HepG2 (cell line): ENCODE measurements at regions not wholly inside any gene's neighbourhood (a gene's known extent, or its start where the extent isn't known, plus 50 kb on each side); places are given as distances from the start of the nearest gene placed in this dataset.

Source experiments
- ATAC-seq: fragments of 200-7000 bp; cut with Tn5 transposase; 3 replicates; pipeline ENCODE4 v1.9.1; 2020; ENCODE audit warnings: mild to moderate bottlenecking, moderate library complexity
- BruUV-seq: library from RNA; stranded (reverse); fragments of 400-500 nt; replicated peaks from 2 replicates; lab custom pipeline; 2021; lab: Mats Ljungman, UMichigan
- CTCF ChIA-PET: fragments of 300-600 bp; formaldehyde crosslinking; extraction: SDS; loops from one replicate; lab custom pipeline; 2021; ENCODE audit warnings: low total read pairs, inconsistent platforms, low intra/inter-chr PET ratio; lab: Yijun Ruan, JAX
- POLR2A ChIA-PET: fragments of 350-600 bp; sonication (Branson Sonifier 250); formaldehyde crosslinking; loops from one replicate; lab custom pipeline; 2020; ENCODE audit warnings: antibody characterized with exemption, inconsistent platforms; lab: Yijun Ruan, JAX
- DNase-seq: peaks from one replicate; pipeline ENCODE4 v3.0.0-alpha.2; 2015; ENCODE audit warnings: low spot score
- FAIRE-seq: peaks from 3 replicates; lab custom pipeline; 2011; peaks lifted over from hg19 to GRCh38; lab: Jason Lieb, UNC
- H2AFZ ChIP-seq: one replicate; pipeline ENCODE4 v1.6.1; 2011; ENCODE audit warnings: low read length, inconsistent platforms
- H3K27ac ChIP-seq: fragments of 300-600 bp; 3 replicates; pipeline ENCODE4 v1.8.0; 2011; ENCODE audit warnings: mixed run types, mild to moderate bottlenecking, mixed read lengths, low read length, inconsistent platforms; ENCODE audit not compliant: insufficient read depth; ENCODE audit errors: extremely low read length
- H3K27me3 ChIP-seq, 2 experiments: fragments of 200-600 bp in 1 of 2; 2 replicates in 1 of 2; 3 replicates in 1 of 2; pipeline versions ENCODE4 v1.6.0 to v1.8.0; 2011; ENCODE audit warnings: low read length in 2 of 2, mild to moderate bottlenecking in 2 of 2, moderate library complexity in 2 of 2, inconsistent platforms in 1 of 2; ENCODE audit not compliant: insufficient read depth in 2 of 2, control insufficient read depth in 1 of 2
- H3K36me3 ChIP-seq, 2 experiments: fragments of 200-600 bp in 1 of 2; replicated peaks in 1 of 2; 2 replicates in 1 of 2; 3 replicates in 1 of 2; pipeline versions ENCODE4 v1.5.1 to v1.8.0; 2011; ENCODE audit warnings: low read length in 2 of 2, inconsistent platforms in 1 of 2; ENCODE audit not compliant: insufficient read depth in 2 of 2, control insufficient read depth in 1 of 2
- H3K4me1 ChIP-seq: 2 replicates; pipeline ENCODE4 v1.5.1; 2012; ENCODE audit warnings: low read length, inconsistent platforms; ENCODE audit not compliant: insufficient read depth
- H3K4me2 ChIP-seq: 2 replicates; pipeline ENCODE4 v1.6.0; 2011; ENCODE audit warnings: low read depth, low read length, inconsistent platforms
- H3K4me3 ChIP-seq, 3 experiments: fragments of 200-600 bp in 1 of 3; sonication (generic), shearing (Covaris generic) in 1 of 3; replicated peaks in 1 of 3; 2 replicates each; pipeline ENCODE4 v1.5.1; 2011 to 2016; ENCODE audit warnings: low read length in 3 of 3, inconsistent platforms in 2 of 3, low read depth in 2 of 3, mild to moderate bottlenecking in 2 of 3, control low read depth in 1 of 3, mixed read lengths in 1 of 3; ENCODE audit not compliant: insufficient read depth in 1 of 3
- H3K79me2 ChIP-seq: one replicate; pipeline ENCODE4 v1.6.1; 2011; ENCODE audit warnings: low read length, inconsistent platforms; ENCODE audit not compliant: insufficient read depth
- H3K9ac ChIP-seq: 2 replicates; pipeline ENCODE4 v1.6.0; 2011; ENCODE audit warnings: mild to moderate bottlenecking, low read depth, low read length, inconsistent platforms; ENCODE audit not compliant: insufficient read depth
- H3K9me3 ChIP-seq: 2 replicates; pipeline ENCODE4 v1.5.1; 2012; ENCODE audit warnings: mild to moderate bottlenecking, low read length
- H4K20me1 ChIP-seq: 2 replicates; pipeline ENCODE4 v1.6.0; 2011; ENCODE audit warnings: inconsistent platforms, mild to moderate bottlenecking, low read length, moderate library complexity; ENCODE audit not compliant: insufficient read depth
- ARNTL ChIP-seq: sonication (generic); formaldehyde crosslinking; IDR thresholded peaks from 2 replicates; pipeline ENCODE4 v1.4.0; 2020; ENCODE audit warnings: mild to moderate bottlenecking, missing genetic modification reagents
- MBNL3 ChIP-seq: fragments of 250-450 bp; sonication (Bioruptor Pico); conservative IDR thresholded peaks from 2 replicates; pipeline ENCODE4 v1.8.0; 2022; ENCODE audit warnings: mild to moderate bottlenecking, inconsistent platforms
- NCOA1 ChIP-seq: sonication (generic); formaldehyde crosslinking; IDR thresholded peaks from 2 replicates; pipeline ENCODE4 v1.9.0; 2021; ENCODE audit warnings: missing genetic modification reagents
- RNF2 ChIP-seq: fragments of 450-650 bp; conservative IDR thresholded peaks from 2 replicates; pipeline ENCODE4 v1.6.1; 2016; ENCODE audit warnings: low read depth
- ZNF75D ChIP-seq: sonication (generic); formaldehyde crosslinking; IDR thresholded peaks from 2 replicates; pipeline ENCODE4 v1.8.1; 2023; ENCODE audit warnings: missing genetic modification reagents, mild to moderate bottlenecking, borderline replicate concordance
- WGBS: methylation state at CpG from one replicate; pipeline ENCODE4 v1.1.6; 2017; ENCODE audit warnings: low lambda C conversion rate; 5-methylcytosine and 5-hydroxymethylcytosine counted together
- in situ Hi-C: cut with HindIII; loops from 2 replicates; pipeline ENCODE4 v1.10.0; 2017; ENCODE audit warnings: low pct_unique_long_range_greater_than_20kb; ENCODE audit not compliant: extremely low pct_ligation_motif_present
- intact Hi-C: fragments of 100-400 bp; cut with micrococcal nuclease; formaldehyde crosslinking; loops from one replicate; pipeline ENCODE4 v1.10.0; 2022; ENCODE audit not compliant: unreplicated experiment
- TF ChIP-seq, protein P1 (sequence below): sonication (generic); formaldehyde crosslinking; IDR thresholded peaks from 2 replicates; pipeline ENCODE4 v1.5.0; 2020; ENCODE audit warnings: mild to moderate bottlenecking, missing genetic modification reagents, borderline replicate concordance
- TF ChIP-seq, protein P2 (sequence below): sonication (generic); formaldehyde crosslinking; IDR thresholded peaks from 2 replicates; pipeline ENCODE4 v1.4.0; 2020; ENCODE audit warnings: missing genetic modification reagents
- TF ChIP-seq, protein P3 (sequence below): sonication (generic); formaldehyde crosslinking; IDR thresholded peaks from 2 replicates; pipeline ENCODE4 v1.8.0; 2023; ENCODE audit warnings: mild to moderate bottlenecking, missing genetic modification reagents
- TF ChIP-seq, protein P4 (sequence below): sonication (generic); formaldehyde crosslinking; IDR thresholded peaks from 2 replicates; pipeline ENCODE4 v1.4.0; 2020; ENCODE audit warnings: mild to moderate bottlenecking, missing genetic modification reagents
- TF ChIP-seq, protein P5 (sequence below): sonication (generic); formaldehyde crosslinking; IDR thresholded peaks from 2 replicates; pipeline ENCODE4 v1.8.0; 2022; ENCODE audit warnings: mild to moderate bottlenecking, missing genetic modification reagents, moderate library complexity

DNA sequence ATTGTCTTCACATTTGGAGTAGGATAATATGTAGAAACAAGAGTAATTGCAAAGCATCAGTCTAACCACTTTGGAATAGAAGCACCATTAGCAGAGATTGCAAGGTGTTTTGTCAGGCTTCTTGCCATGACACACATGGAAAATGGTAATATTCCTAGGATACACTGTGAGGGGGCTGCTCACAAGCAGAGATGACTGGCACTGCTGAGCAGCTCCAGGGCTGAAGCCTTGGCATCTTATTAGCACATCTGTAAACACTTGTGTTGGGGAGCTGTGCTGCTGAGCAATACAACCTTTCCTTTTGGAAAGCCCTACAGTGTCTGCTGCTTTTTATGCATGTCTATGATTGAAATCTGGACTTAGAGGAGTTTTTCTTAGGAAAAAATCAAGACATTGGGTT, 602.2 kb downstream of the XIRP2 start (continued):
- TF ChIP-seq, protein P1, sequence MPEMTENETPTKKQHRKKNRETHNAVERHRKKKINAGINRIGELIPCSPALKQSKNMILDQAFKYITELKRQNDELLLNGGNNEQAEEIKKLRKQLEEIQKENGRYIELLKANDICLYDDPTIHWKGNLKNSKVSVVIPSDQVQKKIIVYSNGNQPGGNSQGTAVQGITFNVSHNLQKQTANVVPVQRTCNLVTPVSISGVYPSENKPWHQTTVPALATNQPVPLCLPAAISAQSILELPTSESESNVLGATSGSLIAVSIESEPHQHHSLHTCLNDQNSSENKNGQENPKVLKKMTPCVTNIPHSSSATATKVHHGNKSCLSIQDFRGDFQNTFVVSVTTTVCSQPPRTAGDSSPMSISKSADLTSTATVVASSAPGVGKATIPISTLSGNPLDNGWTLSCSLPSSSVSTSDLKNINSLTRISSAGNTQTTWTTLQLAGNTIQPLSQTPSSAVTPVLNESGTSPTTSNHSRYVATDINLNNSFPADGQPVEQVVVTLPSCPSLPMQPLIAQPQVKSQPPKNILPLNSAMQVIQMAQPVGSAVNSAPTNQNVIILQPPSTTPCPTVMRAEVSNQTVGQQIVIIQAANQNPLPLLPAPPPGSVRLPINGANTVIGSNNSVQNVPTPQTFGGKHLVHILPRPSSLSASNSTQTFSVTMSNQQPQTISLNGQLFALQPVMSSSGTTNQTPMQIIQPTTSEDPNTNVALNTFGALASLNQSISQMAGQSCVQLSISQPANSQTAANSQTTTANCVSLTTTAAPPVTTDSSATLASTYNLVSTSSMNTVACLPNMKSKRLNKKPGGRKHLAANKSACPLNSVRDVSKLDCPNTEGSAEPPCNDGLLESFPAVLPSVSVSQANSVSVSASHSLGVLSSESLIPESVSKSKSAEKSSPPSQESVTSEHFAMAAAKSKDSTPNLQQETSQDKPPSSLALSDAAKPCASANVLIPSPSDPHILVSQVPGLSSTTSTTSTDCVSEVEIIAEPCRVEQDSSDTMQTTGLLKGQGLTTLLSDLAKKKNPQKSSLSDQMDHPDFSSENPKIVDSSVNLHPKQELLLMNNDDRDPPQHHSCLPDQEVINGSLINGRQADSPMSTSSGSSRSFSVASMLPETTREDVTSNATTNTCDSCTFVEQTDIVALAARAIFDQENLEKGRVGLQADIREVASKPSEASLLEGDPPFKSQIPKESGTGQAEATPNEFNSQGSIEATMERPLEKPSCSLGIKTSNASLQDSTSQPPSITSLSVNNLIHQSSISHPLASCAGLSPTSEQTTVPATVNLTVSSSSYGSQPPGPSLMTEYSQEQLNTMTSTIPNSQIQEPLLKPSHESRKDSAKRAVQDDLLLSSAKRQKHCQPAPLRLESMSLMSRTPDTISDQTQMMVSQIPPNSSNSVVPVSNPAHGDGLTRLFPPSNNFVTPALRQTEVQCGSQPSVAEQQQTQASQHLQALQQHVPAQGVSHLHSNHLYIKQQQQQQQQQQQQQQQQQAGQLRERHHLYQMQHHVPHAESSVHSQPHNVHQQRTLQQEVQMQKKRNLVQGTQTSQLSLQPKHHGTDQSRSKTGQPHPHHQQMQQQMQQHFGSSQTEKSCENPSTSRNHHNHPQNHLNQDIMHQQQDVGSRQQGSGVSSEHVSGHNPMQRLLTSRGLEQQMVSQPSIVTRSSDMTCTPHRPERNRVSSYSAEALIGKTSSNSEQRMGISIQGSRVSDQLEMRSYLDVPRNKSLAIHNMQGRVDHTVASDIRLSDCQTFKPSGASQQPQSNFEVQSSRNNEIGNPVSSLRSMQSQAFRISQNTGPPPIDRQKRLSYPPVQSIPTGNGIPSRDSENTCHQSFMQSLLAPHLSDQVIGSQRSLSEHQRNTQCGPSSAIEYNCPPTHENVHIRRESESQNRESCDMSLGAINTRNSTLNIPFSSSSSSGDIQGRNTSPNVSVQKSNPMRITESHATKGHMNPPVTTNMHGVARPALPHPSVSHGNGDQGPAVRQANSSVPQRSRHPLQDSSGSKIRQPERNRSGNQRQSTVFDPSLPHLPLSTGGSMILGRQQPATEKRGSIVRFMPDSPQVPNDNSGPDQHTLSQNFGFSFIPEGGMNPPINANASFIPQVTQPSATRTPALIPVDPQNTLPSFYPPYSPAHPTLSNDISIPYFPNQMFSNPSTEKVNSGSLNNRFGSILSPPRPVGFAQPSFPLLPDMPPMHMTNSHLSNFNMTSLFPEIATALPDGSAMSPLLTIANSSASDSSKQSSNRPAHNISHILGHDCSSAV: no peak
- TF ChIP-seq MBNL3 (CRISPR knock-in tag): no peak

DNA sequence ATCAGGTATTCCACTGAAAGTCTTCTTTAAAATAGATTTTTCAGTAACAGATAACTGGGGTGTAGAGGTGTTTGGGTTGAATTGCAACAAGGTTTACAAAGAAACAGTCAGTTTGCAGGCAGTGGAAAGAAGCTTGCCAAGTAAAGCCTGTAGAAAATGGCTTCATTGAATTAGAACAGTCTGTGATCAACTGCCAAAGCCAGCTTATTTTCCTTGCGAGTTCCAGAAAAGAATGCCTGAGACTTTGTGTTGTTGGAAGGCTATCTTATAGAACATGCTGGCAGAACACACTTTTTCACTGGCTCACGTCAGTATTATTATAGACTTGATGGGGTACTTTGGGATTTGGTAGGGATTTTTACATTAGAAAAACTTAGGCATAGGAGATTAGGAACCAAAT, 601.0 kb downstream of the XIRP2 start:
- BruUV-seq: no TSS peak
- 28% methylated on average over 2 of the region's 2 CpGs for WGBS
- FAIRE-seq: no peak
- TF ChIP-seq RNF2 (no peak), ARNTL (CRISPR knock-in tag) (no peak), ZNF75D (CRISPR knock-in tag) (no peak), NCOA1 (no peak)
- TF ChIP-seq, protein P2, sequence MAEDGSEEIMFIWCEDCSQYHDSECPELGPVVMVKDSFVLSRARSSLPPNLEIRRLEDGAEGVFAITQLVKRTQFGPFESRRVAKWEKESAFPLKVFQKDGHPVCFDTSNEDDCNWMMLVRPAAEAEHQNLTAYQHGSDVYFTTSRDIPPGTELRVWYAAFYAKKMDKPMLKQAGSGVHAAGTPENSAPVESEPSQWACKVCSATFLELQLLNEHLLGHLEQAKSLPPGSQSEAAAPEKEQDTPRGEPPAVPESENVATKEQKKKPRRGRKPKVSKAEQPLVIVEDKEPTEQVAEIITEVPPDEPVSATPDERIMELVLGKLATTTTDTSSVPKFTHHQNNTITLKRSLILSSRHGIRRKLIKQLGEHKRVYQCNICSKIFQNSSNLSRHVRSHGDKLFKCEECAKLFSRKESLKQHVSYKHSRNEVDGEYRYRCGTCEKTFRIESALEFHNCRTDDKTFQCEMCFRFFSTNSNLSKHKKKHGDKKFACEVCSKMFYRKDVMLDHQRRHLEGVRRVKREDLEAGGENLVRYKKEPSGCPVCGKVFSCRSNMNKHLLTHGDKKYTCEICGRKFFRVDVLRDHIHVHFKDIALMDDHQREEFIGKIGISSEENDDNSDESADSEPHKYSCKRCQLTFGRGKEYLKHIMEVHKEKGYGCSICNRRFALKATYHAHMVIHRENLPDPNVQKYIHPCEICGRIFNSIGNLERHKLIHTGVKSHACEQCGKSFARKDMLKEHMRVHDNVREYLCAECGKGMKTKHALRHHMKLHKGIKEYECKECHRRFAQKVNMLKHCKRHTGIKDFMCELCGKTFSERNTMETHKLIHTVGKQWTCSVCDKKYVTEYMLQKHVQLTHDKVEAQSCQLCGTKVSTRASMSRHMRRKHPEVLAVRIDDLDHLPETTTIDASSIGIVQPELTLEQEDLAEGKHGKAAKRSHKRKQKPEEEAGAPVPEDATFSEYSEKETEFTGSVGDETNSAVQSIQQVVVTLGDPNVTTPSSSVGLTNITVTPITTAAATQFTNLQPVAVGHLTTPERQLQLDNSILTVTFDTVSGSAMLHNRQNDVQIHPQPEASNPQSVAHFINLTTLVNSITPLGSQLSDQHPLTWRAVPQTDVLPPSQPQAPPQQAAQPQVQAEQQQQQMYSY (CRISPR knock-in tag): no peak
- TF ChIP-seq, protein P3, sequence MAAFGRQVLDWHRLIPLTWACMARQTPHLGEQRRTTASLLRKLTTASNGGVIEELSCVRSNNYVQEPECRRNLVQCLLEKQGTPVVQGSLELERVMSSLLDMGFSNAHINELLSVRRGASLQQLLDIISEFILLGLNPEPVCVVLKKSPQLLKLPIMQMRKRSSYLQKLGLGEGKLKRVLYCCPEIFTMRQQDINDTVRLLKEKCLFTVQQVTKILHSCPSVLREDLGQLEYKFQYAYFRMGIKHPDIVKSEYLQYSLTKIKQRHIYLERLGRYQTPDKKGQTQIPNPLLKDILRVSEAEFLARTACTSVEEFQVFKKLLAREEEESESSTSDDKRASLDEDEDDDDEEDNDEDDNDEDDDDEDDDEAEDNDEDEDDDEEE (CRISPR knock-in tag): no peak
- TF ChIP-seq, protein P4, sequence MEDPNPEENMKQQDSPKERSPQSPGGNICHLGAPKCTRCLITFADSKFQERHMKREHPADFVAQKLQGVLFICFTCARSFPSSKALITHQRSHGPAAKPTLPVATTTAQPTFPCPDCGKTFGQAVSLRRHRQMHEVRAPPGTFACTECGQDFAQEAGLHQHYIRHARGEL (CRISPR knock-in tag): no peak
- TF ChIP-seq, protein P5, sequence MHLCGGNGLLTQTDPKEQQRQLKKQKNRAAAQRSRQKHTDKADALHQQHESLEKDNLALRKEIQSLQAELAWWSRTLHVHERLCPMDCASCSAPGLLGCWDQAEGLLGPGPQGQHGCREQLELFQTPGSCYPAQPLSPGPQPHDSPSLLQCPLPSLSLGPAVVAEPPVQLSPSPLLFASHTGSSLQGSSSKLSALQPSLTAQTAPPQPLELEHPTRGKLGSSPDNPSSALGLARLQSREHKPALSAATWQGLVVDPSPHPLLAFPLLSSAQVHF (CRISPR knock-in tag): no peak

More for the DNA sequence above, 601.0 kb downstream of the XIRP2 start:
- Histone ChIP-seq H3K4me2 (no peak overlapping the region), H3K27ac (no peak overlapping the region), H3K9ac (no peak overlapping the region), H3K27me3 (no peaks in the 10 kb centered on the region), H2AFZ (no peak overlapping the region), H3K79me2 (no peaks in the 10 kb centered on the region), H3K4me1 (no peaks in the 10 kb centered on the region), H3K9me3 (no peaks in the 10 kb centered on the region), H3K4me3 (no peak overlapping the region), H4K20me1 (no peaks in the 10 kb centered on the region), H3K36me3 (no peaks in the 10 kb centered on the region)
- intact Hi-C loops: no loop called here
- ATAC-seq: no peak
- in situ Hi-C loops: no loop called here
- ChIA-PET CTCF (no interaction called here), POLR2A (no interaction called here)
- DNase-seq: no peak
